Cerebellar nuclear complex (tissue), 1 donor: ENCODE measurements at regions not wholly inside any gene's neighbourhood (a gene's known extent, or its start where the extent isn't known, plus 50 kb on each side); places are given as distances from the start of the nearest gene placed in this dataset.

Source experiments
- DNase-seq, 2 experiments: peaks; one replicate each; lab custom pipeline; 2025; lab: John Stamatoyannopoulos, UW

GRCh38 chr5:125283372-125283771, 536.9 kb upstream of the ZNF608 start:
- DNase-seq = no peak

- no peak for DNase-seq
Observed at GRCh38 chr5:125286271-125286670, 539.8 kb upstream of the ZNF608 start.

GRCh38 chr5:125289606-125290005, 543.2 kb upstream of the ZNF608 start:
- DNase-seq = no peak

- DNase-seq = no peak
Observed at GRCh38 chr5:125290935-125291334, 544.5 kb upstream of the ZNF608 start.

GRCh38 chr5:125291447-125291846, 545.0 kb upstream of the ZNF608 start:
- DNase-seq = no peak

GRCh38 chr5:125293223-125293622, 546.8 kb upstream of the ZNF608 start:
- no peak for DNase-seq

GRCh38 chr5:125293726-125294125, 547.3 kb upstream of the ZNF608 start:
- no peak for DNase-seq

GRCh38 chr5:125294844-125295243, 548.4 kb upstream of the ZNF608 start:
- DNase-seq = no peak

GRCh38 chr5:125295405-125295872, 549.0 kb upstream of the ZNF608 start:
- no peak for DNase-seq

GRCh38 chr5:125298258-125298657, 551.8 kb upstream of the ZNF608 start:
- DNase-seq = no peak

- DNase-seq = no peak
Observed at GRCh38 chr5:125298746-125299379, 552.4 kb upstream of the ZNF608 start.

- no peak for DNase-seq
Observed at GRCh38 chr5:125301711-125302110, 555.3 kb upstream of the ZNF608 start.

GRCh38 chr5:125302577-125302976, 556.1 kb upstream of the ZNF608 start:
- no peak for DNase-seq

GRCh38 chr5:125306741-125307140, 560.3 kb upstream of the ZNF608 start:
- DNase-seq = no peak

GRCh38 chr5:125310749-125311148, 564.3 kb upstream of the ZNF608 start:
- DNase-seq = no peak

- DNase-seq = no peak
Observed at GRCh38 chr5:125311743-125312142, 565.3 kb upstream of the ZNF608 start.

GRCh38 chr5:125313555-125313954, 567.1 kb upstream of the ZNF608 start:
- no peak for DNase-seq

GRCh38 chr5:125315306-125315705, 568.9 kb upstream of the ZNF608 start:
- DNase-seq = no peak

GRCh38 chr5:125316391-125316790, 570.0 kb upstream of the ZNF608 start:
- no peak for DNase-seq

- no peak for DNase-seq
Observed at GRCh38 chr5:125316915-125317535, 570.6 kb upstream of the ZNF608 start.

- no peak for DNase-seq
Observed at GRCh38 chr5:125317536-125317995, 571.1 kb upstream of the ZNF608 start.

GRCh38 chr5:125321654-125322053, 575.2 kb upstream of the ZNF608 start:
- no peak for DNase-seq

GRCh38 chr5:125323613-125324012, 577.2 kb upstream of the ZNF608 start:
- DNase-seq = no peak
